ENCODE measurements at regions not wholly inside any gene's neighbourhood (a gene's known extent, or its start where the extent isn't known, plus 50 kb on each side); places are given as distances from the start of the nearest gene placed in this dataset.
A peak's percentile ranks its signal among the peaks of the same experiment; 100 is the strongest.
"Not testable (repeated sequence)": the region's sequence is repeated elsewhere in the genome, so short reads cannot be mapped to it uniquely, and the experiment has no call there.

DNA sequence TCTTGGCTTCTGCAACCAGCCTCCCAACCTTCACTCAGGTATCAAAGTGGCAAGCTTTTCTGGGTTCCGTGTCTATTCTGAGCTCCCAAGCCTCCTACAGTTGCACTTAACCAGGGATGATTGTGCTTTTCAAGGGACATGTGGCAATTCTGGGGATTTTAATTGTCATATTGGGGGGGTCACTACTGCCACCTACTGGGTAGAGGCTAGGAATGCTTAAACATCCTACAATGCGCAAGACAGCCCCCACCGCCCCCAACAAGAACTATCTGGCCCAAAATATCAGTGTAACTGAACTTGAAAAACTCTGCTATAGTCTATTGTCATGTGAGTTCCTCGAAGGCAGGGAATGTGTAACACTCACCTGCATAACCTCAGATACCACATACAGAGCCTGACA is 129.3 kb upstream of the RRN3 start:
- not testable (repeated sequence) for H3K4me1 Mint-ChIP-seq (ENCODE audit: unreplicated experiment); H3K27ac Mint-ChIP-seq; H3K36me3 Mint-ChIP-seq; H3K4me3 Mint-ChIP-seq; H3K27me3 Mint-ChIP-seq; DNase-seq (ENCODE audit: extremely low spot score, unreplicated experiment); H3K9me3 Mint-ChIP-seq

DNA sequence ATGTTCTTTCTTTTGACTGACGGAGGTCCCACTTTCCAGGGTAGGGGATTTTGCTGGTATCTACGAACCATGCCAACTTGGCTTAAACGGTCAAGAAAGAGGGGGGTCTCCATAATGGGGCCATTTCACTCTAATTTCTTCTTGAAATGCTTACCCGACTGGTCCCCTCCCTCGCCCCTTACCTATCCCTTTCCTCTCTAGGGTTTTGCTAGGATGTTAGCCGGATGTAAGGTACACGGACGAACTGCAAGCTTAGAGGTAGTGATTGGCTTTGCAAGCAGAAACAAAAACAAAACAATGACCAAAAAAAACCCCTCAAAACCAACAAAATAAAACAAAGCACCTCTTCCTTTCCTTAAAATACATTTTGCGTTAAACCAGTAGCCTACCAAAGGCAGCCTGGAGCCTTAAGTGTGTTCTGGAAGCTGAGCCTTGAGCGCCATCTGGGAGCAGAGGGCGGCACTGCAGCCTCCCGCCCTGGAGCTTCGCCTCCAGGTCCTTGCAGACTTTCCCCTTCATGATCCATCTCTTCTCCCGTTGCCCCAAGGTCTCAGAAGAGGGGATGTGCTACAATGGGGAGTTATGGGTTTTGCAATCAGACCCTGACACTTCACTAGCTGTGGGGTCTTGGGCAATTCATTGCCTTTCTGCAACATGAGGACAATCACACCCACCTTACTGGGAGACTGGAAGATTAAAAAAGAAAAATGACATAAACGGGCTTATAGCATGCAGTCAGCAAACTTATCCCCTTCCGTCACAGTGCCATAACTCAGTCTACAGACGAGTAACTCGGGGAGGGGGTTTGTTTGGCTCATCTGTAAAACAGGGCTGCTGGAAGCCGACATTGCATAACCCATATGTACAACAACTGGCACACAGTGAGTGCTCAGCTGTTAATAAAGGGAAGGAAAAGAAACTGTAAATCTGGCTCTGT is 125.9 kb upstream of the RRN3 start:
- not testable (repeated sequence) for H3K9me3 Mint-ChIP-seq; H3K27ac Mint-ChIP-seq; H3K4me3 Mint-ChIP-seq; DNase-seq (ENCODE audit: extremely low spot score, unreplicated experiment); H3K36me3 Mint-ChIP-seq; H3K4me1 Mint-ChIP-seq (ENCODE audit: unreplicated experiment); H3K27me3 Mint-ChIP-seq
- TF ChIP-seq, protein P1, sequence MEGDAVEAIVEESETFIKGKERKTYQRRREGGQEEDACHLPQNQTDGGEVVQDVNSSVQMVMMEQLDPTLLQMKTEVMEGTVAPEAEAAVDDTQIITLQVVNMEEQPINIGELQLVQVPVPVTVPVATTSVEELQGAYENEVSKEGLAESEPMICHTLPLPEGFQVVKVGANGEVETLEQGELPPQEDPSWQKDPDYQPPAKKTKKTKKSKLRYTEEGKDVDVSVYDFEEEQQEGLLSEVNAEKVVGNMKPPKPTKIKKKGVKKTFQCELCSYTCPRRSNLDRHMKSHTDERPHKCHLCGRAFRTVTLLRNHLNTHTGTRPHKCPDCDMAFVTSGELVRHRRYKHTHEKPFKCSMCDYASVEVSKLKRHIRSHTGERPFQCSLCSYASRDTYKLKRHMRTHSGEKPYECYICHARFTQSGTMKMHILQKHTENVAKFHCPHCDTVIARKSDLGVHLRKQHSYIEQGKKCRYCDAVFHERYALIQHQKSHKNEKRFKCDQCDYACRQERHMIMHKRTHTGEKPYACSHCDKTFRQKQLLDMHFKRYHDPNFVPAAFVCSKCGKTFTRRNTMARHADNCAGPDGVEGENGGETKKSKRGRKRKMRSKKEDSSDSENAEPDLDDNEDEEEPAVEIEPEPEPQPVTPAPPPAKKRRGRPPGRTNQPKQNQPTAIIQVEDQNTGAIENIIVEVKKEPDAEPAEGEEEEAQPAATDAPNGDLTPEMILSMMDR (conservative IDR thresholded peaks at IDR 0.05), result peak; percentile 78

DNA sequence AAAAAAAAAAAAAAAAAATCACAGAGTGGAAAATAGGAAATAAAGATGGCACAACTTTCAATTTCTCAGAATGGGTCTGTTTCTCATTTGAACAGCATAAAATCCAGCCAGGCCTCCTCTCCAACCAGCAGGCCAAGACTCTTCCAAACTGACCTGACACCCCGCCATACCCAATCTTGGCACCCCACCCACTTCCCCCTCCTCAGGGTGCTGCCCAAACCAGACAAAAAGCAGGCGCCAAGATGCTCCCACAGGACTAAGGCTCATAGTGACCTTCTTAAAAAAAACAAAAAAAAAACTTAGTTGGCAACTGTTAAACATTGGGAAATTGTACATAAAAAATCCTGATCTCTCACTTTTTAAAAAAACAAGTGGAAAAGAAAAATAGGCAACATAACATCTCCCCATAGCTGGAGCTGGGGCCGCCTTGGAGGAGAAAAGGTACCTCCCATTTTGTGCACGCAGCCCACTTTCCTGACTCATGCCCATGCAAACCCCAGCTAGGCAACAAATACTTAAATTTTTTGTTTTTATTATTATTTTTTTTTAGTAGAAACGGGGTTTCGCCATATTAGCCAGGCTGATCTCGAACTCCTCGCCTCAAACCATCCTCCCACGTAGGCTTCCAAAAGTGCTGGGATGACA is 124.9 kb upstream of the RRN3 start:
- H3K36me3 Mint-ChIP-seq; H3K9me3 Mint-ChIP-seq; H3K4me1 Mint-ChIP-seq (ENCODE audit: unreplicated experiment); H3K4me3 Mint-ChIP-seq; H3K27ac Mint-ChIP-seq; H3K27me3 Mint-ChIP-seq; DNase-seq (ENCODE audit: extremely low spot score, unreplicated experiment): not testable (repeated sequence)

DNA sequence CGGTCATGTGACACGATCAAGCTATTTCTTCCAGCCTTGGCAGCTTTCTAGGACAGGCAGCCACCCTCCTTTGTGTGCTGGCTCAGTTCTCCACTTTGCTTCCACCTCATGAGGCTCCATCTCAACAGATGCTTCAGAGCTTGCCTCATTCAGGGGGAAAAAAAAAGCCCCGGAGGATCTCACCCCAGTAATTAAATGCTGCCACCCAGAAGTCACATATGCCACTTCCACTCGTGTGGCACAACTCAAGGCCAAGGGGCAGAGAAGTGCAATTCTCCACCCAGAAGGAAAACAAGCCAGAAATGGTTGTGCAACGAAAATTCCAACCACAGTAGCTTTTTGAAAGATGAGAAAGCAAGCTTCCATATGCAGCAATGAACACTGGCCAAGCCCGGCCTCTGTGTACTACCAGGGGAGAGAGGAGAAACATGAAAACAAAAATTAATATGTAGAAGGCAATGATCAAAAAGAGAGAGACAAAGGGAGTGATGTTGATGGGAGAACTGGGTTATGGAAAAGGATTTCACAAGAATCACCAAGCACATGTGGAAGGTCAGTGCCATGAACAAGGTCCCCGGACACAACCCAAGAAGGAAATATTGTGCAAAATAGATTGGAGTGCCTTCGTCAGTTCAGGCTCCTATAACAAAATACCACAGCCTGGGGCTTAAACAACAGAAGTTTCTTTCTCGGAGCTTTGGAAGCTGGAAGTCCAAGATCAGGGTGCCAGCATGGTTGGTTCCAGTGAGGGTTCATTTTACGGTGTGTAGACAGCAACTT is 113.3 kb upstream of the RRN3 start:
- H3K4me1 Mint-ChIP-seq (ENCODE audit: unreplicated experiment); H3K27ac Mint-ChIP-seq; H3K9me3 Mint-ChIP-seq; H3K36me3 Mint-ChIP-seq; H3K27me3 Mint-ChIP-seq; DNase-seq (ENCODE audit: extremely low spot score, unreplicated experiment); H3K4me3 Mint-ChIP-seq: not testable (repeated sequence)

DNA sequence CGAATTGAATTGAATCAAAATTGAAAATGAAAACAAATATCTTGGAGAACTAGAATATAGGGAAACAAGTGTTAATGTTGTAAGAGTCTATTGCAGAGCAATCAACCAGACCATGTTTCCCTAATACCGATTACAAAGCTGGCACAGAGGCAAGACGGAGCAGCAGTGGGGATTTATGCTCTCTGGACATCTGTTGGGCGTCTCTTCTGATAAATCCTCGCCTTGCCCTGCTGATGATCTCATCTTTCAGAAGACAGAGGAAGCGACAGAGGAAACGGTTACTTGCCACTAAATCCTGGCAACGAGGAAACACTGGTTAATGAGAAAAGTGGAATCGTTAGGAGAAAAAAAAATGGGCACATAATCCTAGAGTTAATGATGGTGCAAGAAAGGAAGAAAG is 112.4 kb upstream of the RRN3 start:
- not testable (repeated sequence) for H3K4me1 Mint-ChIP-seq (ENCODE audit: unreplicated experiment); H3K4me3 Mint-ChIP-seq; H3K9me3 Mint-ChIP-seq; DNase-seq (ENCODE audit: extremely low spot score, unreplicated experiment); H3K27ac Mint-ChIP-seq; H3K36me3 Mint-ChIP-seq; H3K27me3 Mint-ChIP-seq

DNA sequence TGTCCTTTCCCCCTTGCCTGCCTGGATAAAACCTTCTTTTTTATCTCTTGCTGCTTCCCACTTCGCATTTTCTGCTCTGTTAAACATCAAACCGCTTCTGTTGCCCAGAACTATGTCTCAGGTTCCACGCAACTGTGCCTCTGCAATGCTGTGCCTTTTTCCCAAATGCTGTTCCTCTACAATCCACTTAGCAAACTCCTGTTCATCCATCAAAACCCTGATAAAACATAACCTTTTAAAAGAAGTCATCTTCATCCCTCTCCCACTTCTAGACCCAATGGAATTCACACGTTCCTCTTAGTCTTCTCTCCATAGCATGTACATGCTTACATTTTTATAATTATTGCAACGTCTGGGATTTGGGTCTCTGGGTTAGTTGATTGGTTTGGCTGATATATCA is 111.9 kb upstream of the RRN3 start:
- H3K27me3 Mint-ChIP-seq; H3K4me1 Mint-ChIP-seq (ENCODE audit: unreplicated experiment); H3K9me3 Mint-ChIP-seq; H3K4me3 Mint-ChIP-seq; DNase-seq (ENCODE audit: extremely low spot score, unreplicated experiment); H3K27ac Mint-ChIP-seq; H3K36me3 Mint-ChIP-seq: not testable (repeated sequence)

DNA sequence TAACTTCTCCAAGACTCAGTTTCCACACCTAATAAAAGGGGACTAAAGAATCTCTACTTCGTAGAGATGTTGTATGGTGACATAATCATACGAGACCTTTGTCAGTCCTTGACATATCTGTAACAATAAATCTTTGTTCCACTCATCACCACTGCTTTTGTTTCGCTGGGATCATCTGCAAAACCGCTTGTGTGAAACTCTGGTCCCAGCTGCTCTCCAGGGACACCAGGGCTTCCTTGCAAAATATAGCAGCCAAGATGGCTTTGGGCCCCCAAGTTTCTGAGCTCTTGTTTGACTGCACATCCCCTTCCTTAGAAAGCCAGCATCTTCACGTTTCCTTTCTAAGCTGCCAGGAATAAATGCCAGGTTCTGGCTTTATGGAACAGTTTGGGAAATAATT is 110.5 kb upstream of the RRN3 start:
- H3K4me3 Mint-ChIP-seq; H3K9me3 Mint-ChIP-seq; DNase-seq (ENCODE audit: extremely low spot score, unreplicated experiment); H3K36me3 Mint-ChIP-seq; H3K27ac Mint-ChIP-seq; H3K4me1 Mint-ChIP-seq (ENCODE audit: unreplicated experiment); H3K27me3 Mint-ChIP-seq: not testable (repeated sequence)

DNA sequence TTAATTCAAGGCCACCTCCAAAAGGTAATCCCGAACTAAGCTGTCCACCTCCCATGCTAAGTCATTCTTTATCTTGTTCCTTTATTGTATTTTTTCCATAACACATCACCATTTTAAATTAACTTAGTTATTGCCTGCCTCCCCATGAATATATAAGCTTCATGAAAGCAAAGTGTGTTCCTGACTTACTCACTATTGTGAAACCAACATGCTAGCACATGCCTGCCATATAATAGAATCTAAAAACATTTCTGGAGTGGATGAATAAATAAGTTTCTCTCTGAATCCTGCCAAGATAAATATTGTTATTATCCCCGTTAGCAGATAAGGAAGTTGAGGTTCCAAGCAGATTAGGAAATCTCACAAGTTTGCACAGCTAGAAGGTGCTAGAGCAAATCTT is 98.7 kb upstream of the RRN3 start:
- not testable (repeated sequence) for H3K36me3 Mint-ChIP-seq; H3K9me3 Mint-ChIP-seq; H3K27ac Mint-ChIP-seq; H3K27me3 Mint-ChIP-seq; H3K4me1 Mint-ChIP-seq (ENCODE audit: unreplicated experiment); H3K4me3 Mint-ChIP-seq; DNase-seq (ENCODE audit: extremely low spot score, unreplicated experiment)

DNA sequence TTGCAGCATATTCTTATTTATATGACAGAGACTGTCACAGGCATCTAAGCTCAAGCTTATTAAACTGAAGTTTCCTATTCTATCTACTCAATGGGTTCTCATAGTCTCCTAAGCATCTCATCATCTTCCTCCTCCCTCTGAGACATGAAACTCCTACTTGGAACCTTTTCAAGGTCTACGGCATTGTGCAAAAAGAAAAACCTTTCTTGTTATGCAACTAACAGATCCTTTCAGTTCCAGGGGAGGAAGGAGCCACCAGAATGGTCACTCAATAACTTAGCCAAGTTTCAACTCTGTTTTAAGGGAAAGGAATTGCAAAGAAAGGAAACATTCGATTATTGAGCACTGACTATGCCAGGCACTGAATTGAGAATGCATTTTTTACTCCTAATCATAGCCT is 98.1 kb upstream of the RRN3 start:
- not testable (repeated sequence) for H3K9me3 Mint-ChIP-seq; H3K4me1 Mint-ChIP-seq (ENCODE audit: unreplicated experiment); H3K27me3 Mint-ChIP-seq; DNase-seq (ENCODE audit: extremely low spot score, unreplicated experiment); H3K27ac Mint-ChIP-seq; H3K4me3 Mint-ChIP-seq; H3K36me3 Mint-ChIP-seq

DNA sequence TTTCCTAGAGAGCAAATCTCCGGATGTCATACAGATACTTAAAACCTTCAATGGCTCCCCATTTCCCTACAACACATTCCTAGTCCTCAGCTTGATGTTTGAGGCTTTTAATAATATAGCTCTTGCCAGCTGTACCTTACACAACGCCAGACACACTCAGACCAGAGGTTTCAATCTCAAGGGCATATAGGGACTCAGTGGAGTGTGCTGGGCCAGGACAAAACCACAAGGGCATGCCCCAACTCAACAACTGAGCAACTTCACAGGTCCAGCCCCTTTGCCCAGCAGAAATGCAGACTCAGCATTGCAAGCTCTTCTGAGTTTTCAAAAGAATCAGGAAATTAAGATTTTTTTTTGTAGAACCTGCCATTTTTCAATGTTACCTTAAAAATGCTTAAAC is 95.4 kb upstream of the RRN3 start:
- not testable (repeated sequence) for DNase-seq (ENCODE audit: extremely low spot score, unreplicated experiment); H3K4me3 Mint-ChIP-seq; H3K27me3 Mint-ChIP-seq; H3K36me3 Mint-ChIP-seq; H3K4me1 Mint-ChIP-seq (ENCODE audit: unreplicated experiment); H3K27ac Mint-ChIP-seq; H3K9me3 Mint-ChIP-seq
